Breast epithelium (tissue), 4 donors: ENCODE measurements at regions not wholly inside any gene's neighbourhood (a gene's known extent, or its start where the extent isn't known, plus 50 kb on each side); places are given as distances from the start of the nearest gene placed in this dataset.

Experiments
- DNase-seq, 2 donors: peaks; one replicate each; pipeline ENCODE4 v3.0.0-alpha.2; 2019; ENCODE audit warnings: low spot score in 2 of 2
- H3K27ac ChIP-seq, 2 donors: fragments of 200-600 bp; sonication (generic) in 1 of 2; one replicate each; pipeline ENCODE4 v1.5.1; 2016 to 2019; ENCODE audit warnings: mild to moderate bottlenecking in 1 of 2
- H3K27me3 ChIP-seq, 2 donors: fragments of 200-600 bp; sonication (generic) in 1 of 2; one replicate each; pipeline versions ENCODE4 v1.5.1 to v1.6.0; 2017 to 2019; ENCODE audit warnings: control low read depth in 1 of 2, mild to moderate bottlenecking in 1 of 2
- H3K36me3 ChIP-seq: fragments of 200-600 bp; one replicate; pipeline ENCODE4 v1.5.1; 2019
- H3K4me1 ChIP-seq, 2 donors: fragments of 200-600 bp; sonication (generic); one replicate each; pipeline ENCODE4 v1.5.1; 2016 to 2019; ENCODE audit warnings: control low read depth in 1 of 2
- H3K4me3 ChIP-seq, 3 donors: fragments of 200-600 bp; sonication (generic); 1 replicate in 2 of 3; 2 replicates in 1 of 3; pipeline ENCODE4 v1.5.1; 2016 to 2019; ENCODE audit warnings: mild to moderate bottlenecking in 3 of 3, moderate library complexity in 2 of 3
- H3K9me3 ChIP-seq, 2 donors: fragments of 200-600 bp; sonication (generic) in 1 of 2; one replicate each; pipeline ENCODE4 v1.5.1; 2016 to 2019; ENCODE audit warnings: control low read depth in 1 of 2
- CTCF ChIP-seq, 3 donors: fragments of 450-650 bp; IDR thresholded peaks; one replicate each; pipeline ENCODE4 v1.5.1; 2016 to 2017; ENCODE audit warnings: antibody characterized with exemption in 3 of 3, mild to moderate bottlenecking in 3 of 3, moderate library complexity in 3 of 3
- POLR2A ChIP-seq: fragments of 450-650 bp; IDR thresholded peaks from one replicate; pipeline ENCODE4 v1.6.1; 2016; ENCODE audit warnings: antibody characterized with exemption, mild to moderate bottlenecking, moderate library complexity
- POLR2AphosphoS5 ChIP-seq, 3 donors: sonication (generic); formaldehyde crosslinking; IDR thresholded peaks; one replicate each; pipeline ENCODE4 v1.6.1; 2017; ENCODE audit warnings: antibody characterized with exemption in 3 of 3
- intact Hi-C: fragments of 100-400 bp; cut with DNase I; formaldehyde crosslinking; loops from one replicate; pipeline ENCODE4 v1.15.1; 2023; ENCODE audit warnings: low total_unique reads

DNA sequence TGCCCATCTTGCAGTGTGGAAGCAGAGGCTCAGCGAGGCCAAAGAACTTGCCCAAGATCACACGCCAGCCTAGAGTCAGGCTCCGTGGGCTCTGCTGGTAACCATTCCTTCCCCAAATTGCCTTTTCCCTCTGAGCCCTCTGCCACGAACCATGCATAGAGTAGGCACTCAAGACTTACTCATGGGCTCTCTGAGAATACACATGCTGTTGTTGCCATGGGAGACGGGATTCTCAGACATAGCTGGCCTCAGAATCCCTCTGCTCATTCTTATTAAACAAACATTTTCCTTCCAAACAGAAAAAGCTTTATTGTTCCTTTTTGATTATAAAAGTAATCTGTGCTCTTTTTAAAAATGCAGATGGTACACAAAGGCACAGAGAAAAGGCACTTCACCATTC, 52.5 kb upstream of the WSCD2 start:
- no peak for DNase-seq
- Histone ChIP-seq H3K4me1 (no peaks in the 10 kb centered on the region), H3K9me3 (no peaks in the 10 kb centered on the region), H3K36me3 (no peaks in the 10 kb centered on the region), H3K27me3 (peaks cover 0 to 8% of the 10 kb centered on the region in 2 donors), H3K27ac (no peak overlapping the region), H3K4me3 (no peak overlapping the region)
- TF ChIP-seq POLR2AphosphoS5 (IDR thresholded peaks at IDR 0.05) (no peak), POLR2A (no peak), CTCF (IDR thresholded peaks at IDR 0.05) (no peak)
- intact Hi-C loops = no loop called here

DNA sequence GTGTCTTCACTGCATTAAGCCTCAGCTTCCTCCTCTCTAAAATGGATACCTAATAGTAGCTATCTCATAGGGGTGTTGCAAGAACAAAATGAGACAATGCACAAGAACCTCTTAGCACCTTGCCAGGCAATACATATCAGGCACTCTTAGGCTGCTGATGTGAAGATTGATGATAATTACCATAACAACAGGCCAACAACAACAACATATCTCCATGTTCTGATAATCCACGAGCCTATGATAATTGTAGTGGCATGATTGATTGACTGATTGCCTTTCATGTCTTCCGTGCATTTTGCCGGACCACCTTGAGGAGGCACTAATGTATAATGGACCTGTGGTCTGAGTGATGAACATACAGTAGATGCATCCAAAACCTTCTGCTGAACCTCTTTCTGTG, 50.7 kb upstream of the WSCD2 start:
- Histone ChIP-seq H3K27ac (no peak overlapping the region), H3K36me3 (no peaks in the 10 kb centered on the region), H3K4me3 (no peak overlapping the region), H3K4me1 (no peaks in the 10 kb centered on the region), H3K27me3 (peaks cover 0 to 8% of the 10 kb centered on the region in 2 donors), H3K9me3 (no peaks in the 10 kb centered on the region)
- no peak for DNase-seq
- TF ChIP-seq POLR2A = no peak
- intact Hi-C loops = no loop called here
